GM19043 (cell line): ENCODE measurements at regions not wholly inside any gene's neighbourhood (a gene's known extent, or its start where the extent isn't known, plus 50 kb on each side); places are given as distances from the start of the nearest gene placed in this dataset.
"Not testable (repeated sequence)": the region's sequence is repeated elsewhere in the genome, so short reads cannot be mapped to it uniquely, and the experiment has no call there.

Experiments
- ATAC-seq: cut with Tn5 transposase; IDR thresholded peaks from one replicate; pipeline ENCODE4 v1.9.1; 2021; ENCODE audit warnings: low read depth; ENCODE audit not compliant: unreplicated experiment

DNA sequence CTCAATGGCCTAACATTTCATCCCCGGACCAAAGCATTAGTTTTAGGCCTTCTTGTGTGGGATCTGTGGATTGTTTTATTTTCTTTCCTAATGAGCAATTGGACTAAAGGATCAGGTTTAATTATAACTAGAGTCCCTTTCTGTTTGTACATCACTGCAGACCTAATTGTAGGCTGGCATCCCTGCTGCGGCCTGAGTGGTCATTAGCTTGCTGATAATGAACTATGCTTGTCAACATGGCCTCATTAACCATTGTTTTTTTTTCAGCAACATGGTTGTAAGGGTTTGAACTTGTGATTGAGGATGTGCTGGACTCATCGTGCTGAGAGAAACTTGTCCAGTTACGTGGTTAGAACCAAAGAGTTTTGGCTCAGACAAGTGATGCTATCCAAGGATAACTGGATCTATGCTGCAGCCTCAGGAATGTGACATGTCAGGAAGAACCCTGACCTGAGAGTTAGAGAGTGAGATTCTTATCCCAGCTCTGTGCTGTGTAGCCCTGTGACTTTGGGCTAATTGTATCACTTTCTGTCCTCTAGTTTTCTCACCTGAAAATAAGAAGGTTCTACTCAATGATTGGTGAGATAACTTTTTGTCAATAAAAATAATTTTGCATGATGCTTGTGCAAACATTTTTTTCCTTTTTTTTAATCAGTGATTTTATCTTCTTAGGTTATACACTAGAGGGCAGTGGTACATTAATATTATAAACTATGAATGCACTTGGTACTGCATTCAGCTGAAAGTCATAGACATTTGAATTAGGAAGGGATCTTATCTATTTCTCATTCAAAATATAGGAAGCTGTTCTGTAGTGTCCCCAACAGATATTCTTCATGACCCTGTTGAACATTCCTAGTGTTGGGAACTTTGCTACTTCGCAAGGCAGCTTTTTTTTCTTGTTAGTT lies 140.9 kb downstream of the RNF144B start:
- ATAC-seq, result no peak

DNA sequence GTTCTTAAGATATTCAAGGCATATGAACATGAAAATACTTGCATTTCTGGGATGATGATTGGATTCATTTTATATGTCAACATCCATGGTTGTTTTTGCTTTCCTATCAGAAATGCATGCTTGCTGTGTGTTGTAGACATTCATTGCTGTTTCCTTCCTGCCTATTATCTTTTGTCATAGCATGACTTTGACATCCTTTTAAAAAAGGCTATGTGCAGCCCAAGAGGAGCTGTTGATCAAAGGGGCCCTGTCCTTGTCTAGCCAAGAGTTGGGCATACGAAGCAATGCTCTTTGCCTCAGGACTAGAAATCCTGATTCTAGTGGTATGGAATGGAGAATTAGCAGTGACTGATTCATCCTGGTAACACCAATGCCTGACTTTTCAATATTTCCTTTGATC lies 143.1 kb downstream of the RNF144B start:
- no peak for ATAC-seq

DNA sequence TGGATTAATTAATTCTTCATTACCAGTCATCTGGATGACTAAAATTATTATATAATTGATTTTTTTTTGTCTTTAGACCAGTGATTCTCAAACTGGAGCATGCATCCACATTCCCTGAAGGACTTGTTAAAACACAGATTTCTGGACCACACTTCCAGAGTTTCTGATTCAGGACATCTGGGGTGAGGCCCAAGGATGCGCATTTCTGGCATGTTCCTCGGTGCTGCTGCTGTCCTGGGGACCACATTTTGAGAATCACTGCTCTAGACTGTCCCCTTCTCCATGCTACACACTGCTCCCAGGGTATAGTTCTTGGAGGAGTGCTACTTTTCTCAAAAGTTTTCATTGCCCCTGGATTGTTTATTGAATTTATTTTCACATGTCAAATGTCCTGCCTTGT lies 145.0 kb downstream of the RNF144B start:
- ATAC-seq, result no peak

DNA sequence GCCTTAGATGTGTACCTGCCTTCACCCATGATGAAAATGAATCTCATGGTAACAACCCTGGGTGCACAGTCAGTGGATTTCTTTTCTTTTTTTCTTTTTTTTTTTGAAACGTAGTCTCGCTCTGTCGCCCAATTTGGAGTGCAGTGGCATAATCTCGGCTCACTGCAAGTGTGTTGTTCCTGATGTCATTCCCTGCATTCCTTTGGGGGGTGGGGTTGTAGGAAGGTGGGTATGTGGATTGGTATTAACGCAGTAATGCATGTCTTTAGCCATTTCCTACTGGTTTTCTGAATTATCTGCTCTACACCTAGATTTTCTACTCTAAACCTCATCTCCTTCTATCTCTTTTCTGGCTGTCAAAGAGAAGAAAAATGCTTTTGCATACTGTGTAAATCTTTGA lies 146.6 kb downstream of the RNF144B start:
- no peak for ATAC-seq

DNA sequence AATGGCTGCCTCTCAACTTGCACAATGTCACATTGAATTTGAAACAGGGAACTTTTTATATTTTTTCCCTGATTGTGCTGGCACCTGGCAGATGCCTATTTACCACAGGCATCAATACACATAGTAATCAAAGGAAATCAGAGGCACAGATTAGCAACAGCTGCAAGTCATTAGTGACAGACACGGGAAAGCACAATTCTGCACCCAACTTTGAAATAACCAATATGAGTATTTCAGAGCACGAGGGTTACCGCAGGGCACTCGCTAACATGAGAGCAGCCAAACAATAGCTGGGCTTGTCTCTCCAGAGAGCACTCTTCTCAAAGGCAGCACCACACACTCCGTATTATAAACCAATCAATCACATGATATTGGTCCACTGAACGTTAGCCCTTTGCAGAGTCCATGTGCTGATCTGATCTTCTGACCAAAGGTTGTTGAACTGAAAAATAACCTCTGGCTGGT lies 149.5 kb downstream of the RNF144B start:
- ATAC-seq, result no peak

DNA sequence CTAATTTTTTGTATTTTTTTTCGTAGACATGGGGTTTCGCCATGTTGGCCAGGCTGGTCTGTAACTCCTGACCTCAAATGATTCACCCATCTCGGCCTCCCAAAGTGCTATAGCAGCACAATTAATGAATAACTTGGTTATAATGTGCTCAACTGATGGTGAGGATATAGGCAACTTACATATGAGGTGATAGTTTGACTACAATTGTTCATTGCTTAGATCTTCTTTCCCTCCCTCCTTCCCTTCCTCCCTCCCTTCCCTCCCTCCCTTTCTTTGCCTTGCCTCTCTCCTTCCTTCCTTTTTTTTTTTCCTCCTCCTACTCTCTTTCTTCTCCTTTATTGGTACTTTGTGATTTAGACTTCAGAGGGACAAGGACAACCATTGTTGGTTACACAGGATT lies 151.2 kb downstream of the RNF144B start:
- ATAC-seq, result no peak

DNA sequence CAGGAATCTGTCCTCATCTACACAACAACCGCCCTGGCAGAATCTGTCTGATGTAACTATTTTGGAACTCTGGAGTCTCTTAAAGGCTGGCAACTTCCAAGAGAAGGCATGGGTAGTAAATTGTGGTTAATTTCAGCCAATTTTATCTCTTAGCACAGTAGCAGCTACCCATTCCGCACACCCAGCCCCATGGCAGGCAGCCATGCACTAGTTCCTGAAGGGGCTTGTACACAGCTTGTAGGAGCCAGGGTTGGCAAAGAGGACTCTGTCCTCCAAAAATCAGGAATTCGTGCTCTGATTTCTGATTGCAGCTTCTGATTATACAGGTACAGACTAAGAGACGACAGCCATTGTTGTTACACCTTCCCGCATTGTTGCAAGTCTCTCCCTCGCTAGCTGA lies 155.9 kb downstream of the RNF144B start:
- ATAC-seq, result no peak

DNA sequence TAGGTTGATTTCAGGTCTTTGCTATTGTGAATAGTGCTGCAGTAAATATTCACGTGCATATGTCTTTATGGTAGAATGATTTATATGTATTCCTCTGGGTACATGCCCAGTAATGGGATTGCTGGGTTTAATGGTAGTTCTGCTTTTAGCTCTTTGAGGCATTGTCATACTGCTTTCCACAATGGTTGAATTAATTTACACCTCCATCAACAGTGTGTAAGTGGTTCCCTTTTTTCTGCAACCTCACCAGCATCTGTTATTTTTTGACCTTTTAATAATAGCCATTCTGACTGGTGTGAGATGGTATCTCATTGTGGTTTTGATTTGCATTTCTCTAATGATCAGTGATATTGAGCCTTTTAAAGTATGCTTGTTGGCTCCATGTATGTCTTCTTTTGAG lies 158.0 kb downstream of the RNF144B start:
- ATAC-seq, result not testable (repeated sequence)

DNA sequence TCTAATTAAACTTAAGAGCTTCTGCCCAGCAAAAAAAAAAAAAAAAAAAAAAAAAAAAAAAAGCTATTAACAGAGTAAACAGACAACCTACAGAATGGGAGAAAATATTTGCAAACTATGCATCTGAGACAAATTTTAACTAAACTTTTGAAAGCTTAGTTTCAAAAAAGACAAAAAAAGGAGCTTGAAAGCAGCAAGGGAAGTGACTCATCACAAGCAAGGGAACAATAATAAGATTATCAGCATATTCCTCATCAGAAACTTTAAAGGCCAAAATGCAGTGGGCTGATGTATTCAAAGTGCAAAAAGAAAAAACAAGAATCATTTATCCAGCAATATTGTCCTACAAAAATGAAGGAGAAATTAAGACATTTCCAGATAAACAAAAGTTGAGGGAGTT lies 158.6 kb downstream of the RNF144B start:
- no peak for ATAC-seq

DNA sequence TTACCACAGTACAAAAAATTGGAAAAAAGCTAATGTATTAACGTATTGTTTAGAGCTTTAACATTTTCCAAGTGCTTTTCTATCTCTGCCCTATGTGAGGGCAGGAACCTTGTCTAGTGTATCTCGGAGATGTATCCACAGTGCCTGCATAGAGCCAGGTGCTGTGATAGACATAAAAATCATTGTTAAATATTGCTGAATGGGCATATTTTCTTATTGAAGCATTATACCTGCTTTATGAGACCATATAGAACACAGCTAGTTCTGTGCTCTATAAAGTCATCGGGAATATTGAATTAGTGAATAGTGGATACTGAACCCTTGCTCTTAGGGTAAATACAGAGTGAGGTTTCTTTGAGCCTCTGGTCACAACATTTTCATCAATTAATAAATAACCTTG lies 163.0 kb downstream of the RNF144B start:
- no peak for ATAC-seq

DNA sequence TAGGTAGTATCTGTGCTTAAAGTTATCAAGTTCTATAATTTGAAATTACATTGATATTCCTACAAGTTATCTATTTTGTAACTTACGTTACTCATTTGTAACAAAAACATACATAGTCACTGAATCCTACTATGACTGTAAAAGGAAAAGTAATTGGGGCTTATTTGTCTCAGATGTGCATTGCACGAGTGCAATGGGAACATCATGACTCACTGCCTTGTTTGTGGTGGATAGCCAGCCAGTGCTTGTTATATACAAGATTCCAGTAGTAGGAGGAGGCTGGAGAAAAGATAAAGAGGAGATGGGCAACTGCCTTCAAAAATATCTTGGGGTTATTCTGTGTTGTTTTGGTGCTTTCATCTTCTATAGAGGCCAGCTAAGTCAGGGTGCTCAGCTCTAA lies 164.1 kb downstream of the RNF144B start:
- no peak for ATAC-seq

DNA sequence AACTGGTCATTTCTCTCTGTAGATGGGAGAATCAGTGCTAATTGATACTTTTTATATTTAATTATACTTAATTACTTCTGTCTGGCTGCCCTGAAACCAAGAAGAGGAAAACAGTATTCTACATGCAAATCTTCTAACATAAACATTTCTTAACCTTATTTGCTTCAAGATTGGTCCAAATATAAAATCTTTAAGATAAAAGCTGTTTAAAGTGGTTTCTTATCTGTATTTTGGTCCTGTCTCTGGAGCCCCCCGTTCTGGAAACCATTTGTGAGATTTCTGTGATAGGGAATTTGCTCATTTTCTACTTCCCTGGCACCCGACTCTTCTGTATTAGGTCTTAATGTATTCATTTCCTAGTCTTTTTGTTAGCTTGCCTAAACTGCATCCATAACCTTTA lies 168.6 kb downstream of the RNF144B start:
- no peak for ATAC-seq

DNA sequence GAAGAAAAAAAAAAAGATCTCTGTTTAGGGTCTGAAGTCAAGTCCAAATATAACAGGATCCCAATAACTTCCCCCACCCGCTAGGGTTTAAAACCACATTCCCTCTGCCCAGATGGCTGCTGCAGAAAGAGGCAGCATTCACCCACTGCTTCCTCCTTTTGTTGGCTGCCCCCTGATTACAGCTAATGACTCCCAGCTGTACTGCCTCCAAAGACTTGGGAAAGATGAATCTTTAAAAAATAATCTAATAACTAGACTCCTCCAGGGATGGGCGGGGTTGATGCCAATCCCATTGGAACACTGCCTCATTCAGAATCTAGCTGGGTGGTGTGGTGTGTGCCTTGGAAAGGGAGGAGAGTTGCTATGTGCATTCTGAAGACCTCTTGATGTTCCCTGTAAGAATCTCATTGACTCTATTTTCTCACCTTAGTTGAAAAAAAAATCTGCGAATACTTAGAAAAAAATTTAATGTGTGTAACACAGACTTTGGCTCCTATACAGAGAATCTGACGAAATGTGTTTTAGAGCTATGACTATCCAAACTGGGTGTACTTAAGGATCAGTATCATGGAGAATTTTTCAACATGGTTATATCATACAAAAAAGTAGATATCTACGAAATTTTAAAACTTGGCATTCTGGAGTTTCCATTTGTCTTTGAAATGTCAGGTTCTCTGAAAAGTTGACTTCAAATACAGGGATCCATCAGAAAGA lies 174.0 kb downstream of the RNF144B start:
- no peak for ATAC-seq

DNA sequence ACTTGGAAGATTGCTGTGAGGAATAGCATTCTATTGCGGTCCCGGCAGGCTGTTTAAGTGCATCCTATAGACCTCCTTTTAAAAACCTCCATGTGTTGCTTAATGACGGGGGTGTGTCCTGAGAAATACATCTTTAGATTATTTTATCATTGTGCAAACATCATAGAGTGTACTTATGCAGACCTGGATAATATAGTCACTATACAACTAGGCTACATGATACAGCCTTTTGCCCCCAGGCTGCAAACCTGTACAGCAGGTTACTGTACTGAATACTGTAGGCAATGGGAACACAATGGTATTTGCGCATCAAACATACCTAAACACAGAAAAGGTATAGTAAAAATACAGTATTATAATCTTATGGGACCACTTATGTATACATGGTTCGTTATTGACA lies 175.6 kb downstream of the RNF144B start:
- no peak for ATAC-seq

DNA sequence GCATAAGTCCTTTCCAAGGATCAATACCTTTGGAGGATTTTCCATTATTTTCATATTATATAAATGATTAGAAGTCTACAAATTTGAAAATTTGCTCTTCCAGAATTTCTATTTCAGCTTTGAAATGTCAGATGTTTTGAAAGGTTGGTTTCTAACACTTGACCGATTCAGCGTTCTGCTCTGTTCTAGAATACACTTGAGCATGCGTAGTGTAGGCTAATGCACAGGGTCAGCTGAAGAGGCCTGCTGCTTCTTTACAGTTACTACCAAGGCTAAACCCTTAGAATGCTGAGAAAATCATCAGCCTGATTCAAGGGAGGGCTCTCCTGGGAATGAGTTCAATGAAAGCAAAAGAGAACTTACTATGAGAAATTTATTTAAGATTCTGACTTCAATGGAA lies 177.6 kb downstream of the RNF144B start:
- no peak for ATAC-seq

DNA sequence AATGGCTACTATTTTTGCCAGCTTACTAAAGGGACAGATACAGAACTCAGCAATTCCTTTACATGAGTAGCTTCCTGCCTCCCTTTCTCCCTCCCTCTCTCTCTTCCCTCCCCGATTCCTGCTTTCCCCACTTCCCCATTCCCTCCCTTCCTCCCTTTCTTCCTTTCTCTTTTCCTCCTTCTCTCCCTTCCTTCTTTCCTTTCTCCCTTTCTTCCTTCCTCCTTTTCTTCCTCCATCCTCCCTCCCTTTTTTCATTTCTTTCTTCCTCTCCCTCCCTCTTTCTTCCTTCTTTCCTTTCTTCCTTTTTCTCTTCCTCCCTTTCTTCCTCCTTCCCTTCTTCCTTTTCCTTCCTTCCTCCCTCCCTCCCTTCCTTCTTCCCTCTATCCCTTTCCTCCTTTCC lies 178.1 kb downstream of the RNF144B start:
- no peak for ATAC-seq

DNA sequence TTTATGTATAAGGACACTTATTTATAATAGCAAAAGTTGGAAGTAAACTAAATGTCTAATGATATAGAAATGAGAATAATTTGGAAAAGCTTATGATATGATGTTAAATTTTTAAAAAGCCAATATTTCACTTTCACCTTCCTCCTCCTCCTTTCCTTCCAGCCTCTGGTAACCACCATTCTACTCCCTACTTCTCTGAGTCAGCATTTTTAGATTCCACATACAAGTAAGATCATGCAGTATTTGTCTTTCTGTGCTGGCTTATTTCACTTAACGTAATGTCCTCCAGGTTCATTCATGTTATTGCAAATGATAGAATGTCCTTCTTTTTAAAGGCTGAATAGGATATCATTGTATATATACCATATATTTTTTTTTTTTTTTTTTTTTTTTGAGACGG lies 180.2 kb downstream of the RNF144B start:
- no peak for ATAC-seq

DNA sequence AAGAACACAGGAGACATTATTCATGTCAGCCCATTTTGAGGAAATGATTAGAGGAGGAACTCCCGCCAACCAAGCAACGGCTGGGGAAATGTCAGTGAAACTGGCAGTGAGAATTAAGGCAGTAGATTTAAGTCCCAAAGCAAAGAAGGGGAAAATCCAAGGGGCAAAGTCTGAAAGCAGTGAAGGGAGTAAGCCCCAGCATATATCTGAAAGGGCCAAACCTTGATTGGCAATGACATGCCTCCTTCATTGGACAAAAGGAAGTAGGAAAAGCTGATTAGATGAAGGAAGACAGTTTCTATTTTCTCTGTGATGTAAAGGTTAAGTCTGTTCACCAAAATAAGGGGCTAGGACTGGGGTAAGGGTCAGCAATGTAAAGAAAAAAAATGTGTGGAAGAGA lies 190.3 kb downstream of the RNF144B start:
- ATAC-seq, result no peak

DNA sequence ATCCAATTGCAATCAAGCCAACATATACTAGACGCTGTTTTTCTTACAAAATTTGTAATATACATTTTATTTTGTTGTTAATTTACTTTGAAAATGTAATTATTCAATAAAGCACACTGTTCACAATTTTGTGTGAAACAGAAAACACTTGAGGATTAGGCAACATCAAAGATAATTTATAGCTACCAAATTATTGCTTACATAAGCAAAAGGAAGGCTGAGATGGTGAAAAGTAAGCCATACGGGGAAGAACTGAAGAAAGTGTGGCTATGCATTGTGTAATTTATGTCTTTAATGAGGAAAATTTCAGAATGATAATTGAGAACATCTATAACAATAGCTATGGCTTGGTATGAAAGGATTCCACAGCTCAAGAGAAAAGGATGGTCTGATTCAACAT lies 192.0 kb downstream of the RNF144B start:
- ATAC-seq, result no peak

DNA sequence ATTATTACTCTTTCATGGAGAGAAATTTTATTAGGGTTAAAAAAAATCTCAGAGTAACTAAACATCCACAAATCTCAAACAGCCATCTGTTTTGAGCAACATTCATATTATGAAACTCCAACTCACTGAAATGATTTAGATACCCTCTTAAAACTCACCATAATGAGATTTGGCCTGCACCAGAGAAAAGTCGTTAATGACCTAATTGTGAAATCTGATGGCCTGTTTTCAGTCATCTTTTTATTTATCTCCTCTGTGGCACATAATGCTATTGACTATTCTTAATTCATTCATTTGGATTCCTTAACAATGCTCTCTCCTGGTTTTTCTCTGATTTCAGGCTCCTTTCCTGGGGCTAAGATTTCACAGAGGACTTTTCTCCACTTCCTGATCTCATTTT lies 192.7 kb downstream of the RNF144B start:
- no peak for ATAC-seq

DNA sequence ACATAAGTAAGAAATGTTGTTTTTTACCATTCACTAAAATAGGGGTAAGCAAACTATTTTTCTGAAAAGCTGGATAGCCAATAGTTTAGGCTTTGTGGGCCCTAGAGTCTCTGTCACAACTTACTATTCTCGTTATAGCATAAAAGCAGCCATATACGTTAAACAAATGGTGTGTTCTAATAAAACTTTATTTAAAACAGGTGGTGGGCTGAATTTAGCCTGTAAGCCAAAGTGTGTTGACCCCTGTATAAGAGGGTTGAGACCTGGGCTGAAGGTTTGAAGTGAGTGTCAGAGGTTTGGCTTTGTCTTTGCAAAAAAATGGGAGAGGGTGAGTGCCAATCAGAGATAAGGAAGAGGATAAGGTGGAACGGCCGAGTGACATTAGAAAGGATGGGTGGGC lies 197.2 kb downstream of the RNF144B start:
- ATAC-seq, result no peak

DNA sequence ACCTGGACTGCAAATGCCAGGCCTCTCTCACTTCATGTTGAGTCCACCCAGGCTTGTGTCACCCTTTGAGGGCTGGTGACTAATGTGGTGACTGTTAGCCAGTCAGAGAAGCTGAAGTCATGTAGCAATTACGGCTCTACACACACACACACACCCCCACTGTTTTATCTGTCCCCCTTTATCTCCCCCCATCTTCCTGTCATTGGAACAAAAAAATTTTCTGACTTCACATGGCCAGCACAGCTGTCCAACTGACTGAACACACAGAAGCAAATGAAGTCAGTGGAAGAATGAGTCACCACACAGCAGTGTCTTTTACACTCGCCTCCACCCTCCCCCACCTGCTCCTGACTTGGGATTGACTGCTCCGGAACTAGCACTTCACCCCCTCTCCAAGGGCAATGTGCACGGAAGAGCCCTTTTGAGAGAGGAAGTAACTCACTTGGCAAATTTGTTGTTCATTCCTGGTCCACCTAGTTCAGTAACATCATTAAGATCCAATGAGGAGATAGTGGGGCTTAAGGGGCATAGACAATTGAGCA lies 198.0 kb downstream of the RNF144B start:
- ATAC-seq, result no peak
